HG03469 (cell line): ENCODE measurements at regions not wholly inside any gene's neighbourhood (a gene's known extent, or its start where the extent isn't known, plus 50 kb on each side); places are given as distances from the start of the nearest gene placed in this dataset.
"Not testable (repeated sequence)": the region's sequence is repeated elsewhere in the genome, so short reads cannot be mapped to it uniquely, and the experiment has no call there.

Source experiments
- ATAC-seq: cut with Tn5 transposase; IDR thresholded peaks from one replicate; pipeline ENCODE4 v1.9.1; 2021; ENCODE audit warnings: mild to moderate bottlenecking, moderate library complexity, moderate number of reproducible peaks; ENCODE audit not compliant: unreplicated experiment

GRCh38 chr12:131192951-131193350 is 239.2 kb downstream of the ADGRD1 start:
- ATAC-seq = no peak

- ATAC-seq = no peak
Observed at GRCh38 chr12:131194166-131194565, 240.5 kb downstream of the ADGRD1 start.

DNA sequence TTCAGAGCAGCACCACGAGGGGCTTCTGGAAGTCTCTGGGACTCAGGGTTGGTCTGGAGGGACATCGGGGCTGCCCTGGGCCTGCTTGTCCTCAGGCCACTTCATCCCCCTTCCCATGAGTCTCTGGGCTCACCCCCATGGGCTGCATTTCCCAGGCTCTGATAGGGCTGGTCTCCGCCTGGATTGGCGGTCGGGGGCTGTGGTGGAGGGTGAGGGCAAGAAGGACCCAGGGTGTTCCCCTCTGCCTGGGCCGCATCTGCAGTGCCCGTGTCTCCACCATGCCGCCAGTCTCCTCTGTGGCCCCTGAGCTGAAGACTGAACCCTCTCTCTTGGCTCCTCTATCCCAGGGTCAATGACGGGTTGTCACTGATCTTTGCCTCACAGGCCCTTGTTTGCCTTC is 242.1 kb downstream of the ADGRD1 start:
- no peak for ATAC-seq

DNA sequence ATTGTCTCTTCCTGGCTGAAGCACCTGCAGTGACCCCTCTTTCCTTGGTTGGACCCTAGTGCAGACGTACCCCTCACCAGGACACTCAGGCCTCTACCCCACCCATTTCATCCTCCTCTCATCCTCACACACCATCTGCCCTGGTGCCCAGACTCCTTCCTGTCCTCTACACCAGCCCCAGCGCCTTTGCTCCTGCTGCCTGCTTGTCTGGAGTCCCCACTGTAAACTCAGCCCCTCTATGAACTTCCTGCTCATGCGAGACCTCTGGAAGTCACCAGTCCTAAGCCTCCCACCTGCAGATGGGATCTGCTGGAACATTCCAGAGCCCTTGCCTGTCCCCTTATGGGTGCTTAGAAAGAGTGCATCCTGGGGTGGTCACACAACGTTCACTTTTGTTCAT is 242.5 kb downstream of the ADGRD1 start:
- no peak for ATAC-seq

- ATAC-seq = no peak
Observed at GRCh38 chr12:131197490-131197889, 243.8 kb downstream of the ADGRD1 start.

DNA sequence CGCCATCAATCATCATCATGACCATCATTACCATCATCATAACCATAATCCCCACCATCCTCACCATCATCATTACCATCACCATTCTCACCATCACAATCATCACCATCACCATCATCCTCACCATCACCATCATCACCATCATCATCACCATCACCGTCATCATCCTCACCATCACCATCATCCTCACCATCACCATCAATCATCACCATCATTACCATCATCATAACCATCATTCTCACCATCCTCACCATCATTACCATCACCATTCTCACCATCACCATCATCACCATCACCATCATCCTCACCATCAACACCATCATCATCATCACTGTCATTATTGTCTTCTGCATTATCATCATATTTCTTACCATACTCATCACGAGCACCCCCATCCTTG is 245.5 kb downstream of the ADGRD1 start:
- ATAC-seq = no peak

DNA sequence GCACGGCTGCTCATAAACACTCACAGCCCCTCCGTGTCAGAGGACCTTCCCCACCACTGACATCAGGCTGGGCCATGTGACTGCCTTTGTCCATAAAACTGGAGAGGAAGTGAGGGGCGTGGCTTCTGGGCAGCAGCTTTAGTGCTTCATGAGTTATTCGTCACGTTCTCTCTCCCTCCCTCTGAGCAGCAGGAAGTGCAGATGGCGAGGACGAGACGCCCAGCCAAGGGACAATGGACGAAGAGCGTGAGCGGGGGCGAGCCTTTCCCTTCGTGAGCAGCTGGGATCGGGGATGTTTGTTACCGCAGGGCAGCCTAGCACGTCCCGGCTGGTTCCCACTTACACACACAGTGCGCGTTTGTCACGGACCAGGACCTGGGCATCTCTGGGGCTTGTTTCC is 248.2 kb downstream of the ADGRD1 start:
- not testable (repeated sequence) for ATAC-seq

DNA sequence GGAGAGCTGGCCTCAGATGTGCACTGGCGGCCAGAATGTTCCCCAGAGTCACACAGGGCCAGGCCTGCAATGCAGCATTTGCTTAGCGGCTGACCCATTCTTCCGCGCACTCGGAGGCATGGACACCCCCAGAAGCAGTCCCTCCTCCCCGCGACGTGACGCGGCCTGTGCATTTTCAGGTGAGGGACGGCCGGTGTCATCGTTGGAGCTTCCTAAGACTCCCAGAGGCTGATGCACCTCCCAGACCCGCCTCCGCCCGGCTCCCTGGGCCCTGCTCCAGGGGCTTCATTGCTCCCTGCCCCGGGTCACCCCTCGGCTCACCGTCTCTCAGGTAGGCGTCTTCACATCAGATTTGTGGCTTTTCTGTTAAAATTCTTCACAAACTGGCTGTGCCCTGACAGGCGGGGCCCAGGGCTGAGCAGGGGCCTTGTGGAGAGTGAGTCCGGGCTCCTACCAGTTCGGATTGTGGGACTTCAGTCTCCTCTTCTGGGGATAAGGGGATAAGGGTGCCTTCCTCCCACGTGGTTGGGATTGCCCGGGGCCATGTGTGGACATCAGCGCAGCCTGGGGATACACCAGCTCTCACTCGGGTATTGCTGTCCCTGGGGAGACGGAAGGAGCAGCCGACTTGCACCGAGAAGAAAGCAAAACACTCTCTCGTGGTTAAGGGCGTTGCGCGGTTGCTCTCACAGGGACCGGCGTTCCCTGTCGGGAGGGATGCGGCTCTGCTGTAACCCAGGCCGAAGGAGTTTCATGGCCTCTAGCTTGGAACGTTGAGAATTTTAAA is 249.1 kb downstream of the ADGRD1 start:
- no peak for ATAC-seq

DNA sequence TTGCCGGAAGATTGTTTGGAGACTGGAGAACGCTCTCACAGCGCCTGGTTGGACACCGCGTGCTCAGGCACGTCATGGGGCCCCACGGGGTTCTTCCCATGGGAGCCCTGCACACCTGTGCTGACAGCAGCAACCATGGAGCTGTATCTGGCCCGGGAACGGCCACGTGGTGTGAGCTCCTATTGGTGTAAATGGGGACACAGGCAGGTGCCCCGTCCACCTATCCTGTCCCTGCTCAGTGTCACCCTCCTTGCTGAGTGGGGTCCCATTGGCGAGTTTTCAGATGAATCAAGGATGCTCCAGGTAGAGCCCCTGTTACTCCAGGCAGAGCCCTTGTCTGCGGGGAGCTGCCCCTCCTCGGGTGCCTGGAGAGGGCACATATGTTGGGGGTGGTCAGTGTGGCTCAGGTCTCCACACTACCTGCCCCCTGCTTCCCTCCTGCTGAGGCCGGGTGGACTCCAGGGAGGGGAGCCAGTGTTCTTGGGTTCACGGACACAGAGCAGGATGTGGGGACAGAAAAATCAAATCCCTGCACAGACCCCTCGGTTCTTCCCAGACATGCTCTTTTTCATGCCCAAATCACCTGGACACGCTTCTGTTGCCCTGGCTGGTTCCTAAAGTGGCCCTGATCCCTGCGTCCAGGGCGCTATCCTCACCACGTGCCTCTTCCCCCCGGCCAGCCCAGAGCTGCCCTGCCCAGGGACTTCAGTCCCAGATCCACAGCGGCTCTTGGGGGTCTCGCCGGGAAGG is 250.1 kb downstream of the ADGRD1 start:
- ATAC-seq = no peak

- no peak for ATAC-seq
Observed at GRCh38 chr12:131204416-131205274, 250.9 kb downstream of the ADGRD1 start.

- ATAC-seq = not testable (repeated sequence)
Observed at GRCh38 chr12:131205275-131205933, 251.7 kb downstream of the ADGRD1 start.

GRCh38 chr12:131206630-131207299 is 253.1 kb downstream of the ADGRD1 start:
- ATAC-seq = not testable (repeated sequence)

GRCh38 chr12:131207300-131207660 is 253.6 kb downstream of the ADGRD1 start:
- ATAC-seq = not testable (repeated sequence)

- ATAC-seq = not testable (repeated sequence)
Observed at GRCh38 chr12:131207841-131208240, 254.1 kb downstream of the ADGRD1 start.

GRCh38 chr12:131208425-131208824 is 254.7 kb downstream of the ADGRD1 start:
- ATAC-seq = no peak

DNA sequence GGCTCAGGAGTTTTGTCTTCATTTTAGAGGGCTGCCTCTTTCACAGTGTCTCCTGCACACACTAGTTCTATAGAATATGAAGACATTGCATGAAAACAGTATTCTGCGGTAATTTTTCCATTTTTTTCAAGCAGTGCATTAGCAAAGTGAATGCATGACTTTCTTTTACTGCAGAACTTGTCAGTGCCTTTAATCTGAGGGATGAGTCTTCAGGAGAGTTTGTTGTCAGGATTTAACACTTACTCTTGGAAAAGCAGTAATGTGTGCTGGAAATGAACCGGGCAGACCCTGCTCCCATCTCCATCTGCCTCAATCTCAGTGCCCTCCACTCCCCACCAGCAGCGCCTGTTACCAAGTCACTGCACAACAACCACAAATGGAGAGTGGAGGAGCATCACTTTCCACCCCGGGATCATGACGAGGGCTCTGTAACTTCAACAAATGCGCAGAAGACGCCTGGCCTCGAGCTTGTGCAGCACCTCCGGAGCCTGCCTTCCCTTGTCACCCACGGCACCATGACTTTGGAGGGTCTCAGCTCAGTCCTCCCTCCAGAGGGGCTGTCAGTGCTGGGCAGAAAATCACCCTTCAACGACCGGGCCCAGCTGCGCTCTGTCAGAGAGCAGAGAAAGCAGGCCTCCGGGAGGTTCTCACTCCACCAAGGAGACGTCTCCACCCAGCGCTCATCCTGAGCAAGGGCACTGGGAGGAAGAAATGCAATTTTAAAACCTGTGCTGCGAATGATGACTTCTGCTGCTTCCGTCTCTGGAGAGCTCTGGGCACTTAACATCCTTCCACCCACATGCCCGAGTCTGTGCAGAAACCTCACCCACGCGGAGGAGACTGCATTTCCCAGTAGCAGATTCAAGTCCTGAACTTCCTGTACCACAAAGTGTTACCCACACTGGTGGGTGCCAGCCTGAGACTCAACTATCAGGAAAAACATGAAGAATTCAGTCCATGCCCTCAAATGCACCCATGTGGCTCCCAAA is 255.7 kb downstream of the ADGRD1 start:
- ATAC-seq = no peak

GRCh38 chr12:131210506-131211339 is 257.0 kb downstream of the ADGRD1 start:
- ATAC-seq = no peak

GRCh38 chr12:131211340-131211938 is 257.7 kb downstream of the ADGRD1 start:
- no peak for ATAC-seq
